K562 (cell line): ENCODE measurements at regions not wholly inside any gene's neighbourhood (a gene's known extent, or its start where the extent isn't known, plus 50 kb on each side); places are given as distances from the start of the nearest gene placed in this dataset.

Experiments used
- ATAC-seq: fragments of 200-7000 bp; cut with Tn5 transposase; 3 replicates; pipeline ENCODE4 v1.9.1; 2020; ENCODE audit warnings: moderate library complexity
- BruUV-seq: library from RNA; stranded (reverse); fragments of 400-500 nt; replicated peaks from 2 replicates; lab custom pipeline; 2021; lab: Mats Ljungman, UMichigan
- CTCF ChIA-PET: fragments of 300-600 bp; formaldehyde crosslinking; extraction: SDS; loops from one replicate; lab custom pipeline; 2021; ENCODE audit warnings: low intra/inter-chr PET ratio; lab: Yijun Ruan, JAX
- POLR2A ChIA-PET: fragments of 300-600, 350-650 bp; sonication (Branson Sonifier 250); formaldehyde crosslinking; extraction: SDS; loops from one replicate; lab custom pipeline; 2021; ENCODE audit warnings: antibody characterized with exemption, inconsistent platforms; lab: Yijun Ruan, JAX
- DNase-seq, 4 experiments: peaks; one replicate each; pipeline versions ENCODE4 v3.0.0 to v3.0.0-alpha.2; 2011 to 2018; ENCODE audit warnings: low spot score in 3 of 4, mixed read lengths in 3 of 4; ENCODE audit errors: extremely low read depth in 1 of 4
- FAIRE-seq: peaks from 2 replicates; lab custom pipeline; 2011; peaks lifted over from hg19 to GRCh38; lab: Jason Lieb, UNC
- H2AFZ ChIP-seq: 2 replicates; pipeline ENCODE4 v1.6.0; 2011; ENCODE audit warnings: low read depth, low read length, control low read depth, inconsistent platforms
- H3K27ac ChIP-seq: fragments of 200-600 bp; 3 replicates; pipeline ENCODE4 v1.8.0; 2011; ENCODE audit warnings: low read depth, mild to moderate bottlenecking, control low read depth, inconsistent platforms, low read length, moderate library complexity, mixed read lengths; ENCODE audit errors: extremely low read depth
- H3K27me3 ChIP-seq, 2 experiments: fragments of 300-600 bp in 1 of 2; 2 replicates in 1 of 2; 3 replicates in 1 of 2; pipeline versions ENCODE4 v1.6.0 to v1.8.0; 2011; ENCODE audit warnings: inconsistent platforms in 2 of 2, low read length in 2 of 2, mild to moderate bottlenecking in 1 of 2, mixed read lengths in 1 of 2, moderate library complexity in 1 of 2; ENCODE audit not compliant: control insufficient read depth in 2 of 2, insufficient read depth in 2 of 2
- H3K36me3 ChIP-seq: fragments of 300-600 bp; 3 replicates; pipeline ENCODE4 v1.8.0; 2011; ENCODE audit warnings: mild to moderate bottlenecking, low read length, inconsistent platforms; ENCODE audit not compliant: control insufficient read depth, insufficient read depth
- H3K4me1 ChIP-seq, 2 experiments: fragments of 200-600 bp in 1 of 2; replicated peaks in 1 of 2; 2 replicates in 1 of 2; 3 replicates in 1 of 2; pipeline versions ENCODE4 v1.5.1 to v1.8.0; 2011; ENCODE audit warnings: inconsistent platforms in 2 of 2, low read length in 2 of 2, mild to moderate bottlenecking in 1 of 2, mixed read lengths in 1 of 2, moderate library complexity in 1 of 2; ENCODE audit not compliant: control insufficient read depth in 2 of 2, insufficient read depth in 2 of 2
- H3K4me2 ChIP-seq: 2 replicates; pipeline ENCODE4 v1.6.1; 2011; ENCODE audit warnings: low read length, control low read depth, inconsistent platforms, mixed read lengths; ENCODE audit not compliant: insufficient read depth
- H3K4me3 ChIP-seq: fragments of 200-600 bp; sonication (generic), shearing (Covaris generic); 2 replicates; pipeline ENCODE4 v1.5.1; 2016; ENCODE audit warnings: control low read depth, inconsistent platforms
- H3K79me2 ChIP-seq: fragments of 200-600 bp; 3 replicates; pipeline ENCODE4 v1.8.0; 2011; ENCODE audit warnings: low read length, inconsistent platforms; ENCODE audit not compliant: control insufficient read depth, insufficient read depth
- H3K9ac ChIP-seq, 2 experiments: 2 replicates each; pipeline versions ENCODE4 v1.6.0 to v1.6.1; 2011; ENCODE audit warnings: low read depth in 2 of 2, low read length in 2 of 2, control low read depth in 1 of 2, inconsistent platforms in 1 of 2, mild to moderate bottlenecking in 1 of 2, mixed read lengths in 1 of 2; ENCODE audit not compliant: insufficient read depth in 1 of 2
- H3K9me1 ChIP-seq: one replicate; pipeline ENCODE4 v1.6.0; 2011; ENCODE audit warnings: inconsistent platforms, mild to moderate bottlenecking, low read length, moderate library complexity; ENCODE audit not compliant: control insufficient read depth, insufficient read depth
- H3K9me3 ChIP-seq: replicated peaks from 2 replicates; pipeline ENCODE4 v1.5.1; 2011; ENCODE audit warnings: low read depth, low read length, inconsistent platforms; ENCODE audit not compliant: control insufficient read depth, insufficient read depth
- H4K20me1 ChIP-seq: replicated peaks from 2 replicates; pipeline ENCODE4 v1.6.1; 2011; ENCODE audit warnings: low read length, inconsistent platforms, mixed read lengths; ENCODE audit not compliant: control insufficient read depth, insufficient read depth
- ARID1B ChIP-seq: fragments of 450-650 bp; IDR thresholded peaks from 2 replicates; pipeline ENCODE4 v1.6.1; 2016; ENCODE audit warnings: antibody characterized with exemption, mild to moderate bottlenecking, inconsistent platforms
- CBFA2T3 ChIP-seq: fragments of 450-650 bp; IDR thresholded peaks from 2 replicates; pipeline ENCODE4 v1.6.1; 2017
- CREM ChIP-seq: IDR thresholded peaks from 2 replicates; pipeline ENCODE4 v1.6.1; 2014; ENCODE audit warnings: antibody characterized with exemption, low read depth
- GATA2 ChIP-seq: sonication (generic); formaldehyde crosslinking; IDR thresholded peaks from 2 replicates; pipeline ENCODE4 v1.4.0; 2020; ENCODE audit warnings: mild to moderate bottlenecking, missing genetic modification reagents
- JUND ChIP-seq, 2 experiments: IDR thresholded peaks; 2 replicates in 1 of 2; 3 replicates in 1 of 2; pipeline ENCODE4 v1.6.1; 2011; ENCODE audit warnings: borderline replicate concordance in 2 of 2, low read depth in 2 of 2, low read length in 2 of 2, improper control_type of control experiment in 1 of 2, missing biosample characterization in 1 of 2, missing genetic modification characterization in 1 of 2, missing genetic modification reagents in 1 of 2
- MYNN ChIP-seq, 2 experiments: sonication (generic); formaldehyde crosslinking in 1 of 2; IDR thresholded peaks; 2 replicates each; pipeline versions ENCODE4 v1.5.0 to v1.6.1; 2016 to 2020; ENCODE audit warnings: antibody characterized with exemption in 1 of 2, missing genetic modification reagents in 1 of 2
- SMARCC2 ChIP-seq: fragments of 450-650 bp; IDR thresholded peaks from 2 replicates; pipeline ENCODE4 v1.6.1; 2017; ENCODE audit warnings: antibody characterized with exemption, moderate library complexity, mild to moderate bottlenecking, low read depth
- TARDBP ChIP-seq: fragments of 450-650 bp; IDR thresholded peaks from 2 replicates; pipeline ENCODE4 v1.6.1; 2016
- THRAP3 ChIP-seq: fragments of 450-650 bp; IDR thresholded peaks from 2 replicates; pipeline ENCODE4 v1.6.1; 2016; ENCODE audit warnings: mild to moderate bottlenecking, inconsistent platforms, borderline replicate concordance
- ZFP36 ChIP-seq: fragments of 150-350 bp; IDR thresholded peaks from 2 replicates; pipeline ENCODE4 v1.6.1; 2018; ENCODE audit warnings: low read length, low read depth; ENCODE audit not compliant: partially characterized antibody
- ZNF217 ChIP-seq: sonication (generic); formaldehyde crosslinking; IDR thresholded peaks from 2 replicates; pipeline ENCODE4 v1.8.0; 2022; ENCODE audit warnings: mild to moderate bottlenecking, missing genetic modification reagents
- ZNF354B ChIP-seq: fragments of 250-450 bp; sonication (Bioruptor Pico); IDR thresholded peaks from 2 replicates; pipeline ENCODE4 v1.4.0; 2020
- ZNF830 ChIP-seq: fragments of 250-450 bp; sonication (Bioruptor Pico); IDR thresholded peaks from 2 replicates; pipeline ENCODE4 v1.5.0; 2021; ENCODE audit warnings: mild to moderate bottlenecking
- WGBS: fragments of 100-300 bp; shearing (Covaris generic); methylation state at CpG from one replicate; pipeline ENCODE4 v1.1.6; 2016; ENCODE audit warnings: low coverage, mixed read lengths; ENCODE audit not compliant: insufficient coverage; ENCODE audit errors: missing lambda C conversion rate; 5-methylcytosine and 5-hydroxymethylcytosine counted together
- in situ Hi-C: fragments of 300-500 bp; cut with MboI; formaldehyde crosslinking; loops from 4 replicates; pipeline ENCODE4 v1.15.0; 2018; ENCODE audit warnings: inconsistent platforms, mixed read lengths
- intact Hi-C: fragments of 100-400 bp; cut with micrococcal nuclease; formaldehyde crosslinking; loops from 2 replicates; pipeline ENCODE4 v1.14.2; 2022
- TF ChIP-seq, protein P1 (sequence below): sonication (generic); formaldehyde crosslinking; IDR thresholded peaks from 2 replicates; pipeline ENCODE4 v1.8.1; 2023; ENCODE audit warnings: mild to moderate bottlenecking, missing genetic modification reagents
- TF ChIP-seq, protein P2 (sequence below): sonication (generic); formaldehyde crosslinking; IDR thresholded peaks from 2 replicates; pipeline ENCODE4 v1.8.1; 2023; ENCODE audit warnings: mild to moderate bottlenecking, missing genetic modification reagents
- TF ChIP-seq, protein P3 (sequence below), 3 experiments: fragments of 200-800 bp in 1 of 3; sonication (Bioruptor generic) in 1 of 3; sonication (generic) in 1 of 3; formaldehyde crosslinking in 1 of 3; IDR thresholded peaks; 2 replicates each; pipeline versions ENCODE4 v1.6.1 to v1.8.0; 2016 to 2022; ENCODE audit warnings: mild to moderate bottlenecking in 2 of 3, missing compliant biosample characterization in 2 of 3, missing genetic modification characterization in 2 of 3, missing genetic modification reagents in 1 of 3

GRCh38 chr1:201713086-201713810 lies 115.7 kb upstream of the IPO9 start:
- peak; percentile 22 for ATAC-seq
- H3K9me3 ChIP-seq = no peaks in the 10 kb centered on the region
- H4K20me1 ChIP-seq = 0 out of 2 replicates have a peak, but pooled peaks cover 6% of the 10 kb centered on the region
- in situ Hi-C loops (loop anchor here (5.0 kb wide), 1 partner anchor 74 kb away; no protein-coding TSS in a partner anchor), intact Hi-C loops (loop anchor here (10.0 kb wide), 1 partner anchor 262 kb away; no protein-coding TSS in a partner anchor)
- ChIA-PET CTCF (interaction anchor here (7.1 kb wide), 1 partner anchor 81 kb away, joined by 73 read pairs; no protein-coding TSS in a partner anchor), POLR2A (interaction anchor here (0.5 to 5.8 kb wide), 8 partner anchors 9 to 183 kb away, joined by 3 to 15 read pairs (median 3); no protein-coding TSS in a partner anchor)
- no TSS peak for BruUV-seq
- DNase-seq = peak in 1 of 4 experiments; percentile 61
- no peak overlapping the region for H3K4me3 ChIP-seq
- WGBS = 42% methylated on average over 3 of the region's 3 CpGs
- peak overlapping the region; percentile 0; the same call in 1 of the 2 replicates for H3K4me2 ChIP-seq
- peaks cover 0 to 2% of the 10 kb centered on the region in 2 experiments; a peak in 1 of 5 replicates for H3K27me3 ChIP-seq
- H3K9me1 ChIP-seq = no peaks in the 10 kb centered on the region
- FAIRE-seq = no peak
- H2AFZ ChIP-seq = peak overlapping the region; percentile 36; the same call in 1 of the 2 replicates
- H3K27ac ChIP-seq = peak overlapping the region; percentile 58; the same call in 2 of the 3 replicates
- H3K4me1 ChIP-seq = peaks cover 14 to 22% of the 10 kb centered on the region in 2 experiments
- no peaks in the 10 kb centered on the region for H3K79me2 ChIP-seq
- H3K36me3 ChIP-seq = peaks cover 13% of the 10 kb centered on the region; the same call in 1 of the 3 replicates
- peak overlapping the region in 1 of 2 experiments; percentile 1; a peak in 1 of 4 replicates for H3K9ac ChIP-seq
- no peak for TF ChIP-seq TARDBP
- 0 out of 2 replicates have a peak, but pooled peaks have one; percentile 17 for TF ChIP-seq SMARCC2
- TF ChIP-seq ARID1B = peak; percentile 68; the same call in 1 of the 2 replicates
- 0 out of 2 replicates have a peak, but pooled peaks have one; percentile 32 for TF ChIP-seq GATA2 (CRISPR knock-in tag)
- TF ChIP-seq CBFA2T3 = peak; percentile 14; the same call in 1 of the 2 replicates
- TF ChIP-seq ZNF217 (CRISPR knock-in tag) = no peak
- peak; percentile 91 for TF ChIP-seq JUND (IDR thresholded peaks at IDR 0.05; ENCODE audit: borderline replicate concordance, low read depth, low read length)
- peak; percentile 90 for TF ChIP-seq JUND (tag; IDR thresholded peaks at IDR 0.05; ENCODE audit: borderline replicate concordance, low read depth, low read length)
- no peak for TF ChIP-seq ZNF830
- TF ChIP-seq CREM = 0 out of 2 replicates have a peak, but pooled peaks have one; percentile 9
- TF ChIP-seq, protein P1, sequence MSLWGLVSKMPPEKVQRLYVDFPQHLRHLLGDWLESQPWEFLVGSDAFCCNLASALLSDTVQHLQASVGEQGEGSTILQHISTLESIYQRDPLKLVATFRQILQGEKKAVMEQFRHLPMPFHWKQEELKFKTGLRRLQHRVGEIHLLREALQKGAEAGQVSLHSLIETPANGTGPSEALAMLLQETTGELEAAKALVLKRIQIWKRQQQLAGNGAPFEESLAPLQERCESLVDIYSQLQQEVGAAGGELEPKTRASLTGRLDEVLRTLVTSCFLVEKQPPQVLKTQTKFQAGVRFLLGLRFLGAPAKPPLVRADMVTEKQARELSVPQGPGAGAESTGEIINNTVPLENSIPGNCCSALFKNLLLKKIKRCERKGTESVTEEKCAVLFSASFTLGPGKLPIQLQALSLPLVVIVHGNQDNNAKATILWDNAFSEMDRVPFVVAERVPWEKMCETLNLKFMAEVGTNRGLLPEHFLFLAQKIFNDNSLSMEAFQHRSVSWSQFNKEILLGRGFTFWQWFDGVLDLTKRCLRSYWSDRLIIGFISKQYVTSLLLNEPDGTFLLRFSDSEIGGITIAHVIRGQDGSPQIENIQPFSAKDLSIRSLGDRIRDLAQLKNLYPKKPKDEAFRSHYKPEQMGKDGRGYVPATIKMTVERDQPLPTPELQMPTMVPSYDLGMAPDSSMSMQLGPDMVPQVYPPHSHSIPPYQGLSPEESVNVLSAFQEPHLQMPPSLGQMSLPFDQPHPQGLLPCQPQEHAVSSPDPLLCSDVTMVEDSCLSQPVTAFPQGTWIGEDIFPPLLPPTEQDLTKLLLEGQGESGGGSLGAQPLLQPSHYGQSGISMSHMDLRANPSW = 0 out of 2 replicates have a peak, but pooled peaks have one; percentile 56
- TF ChIP-seq, protein P2, sequence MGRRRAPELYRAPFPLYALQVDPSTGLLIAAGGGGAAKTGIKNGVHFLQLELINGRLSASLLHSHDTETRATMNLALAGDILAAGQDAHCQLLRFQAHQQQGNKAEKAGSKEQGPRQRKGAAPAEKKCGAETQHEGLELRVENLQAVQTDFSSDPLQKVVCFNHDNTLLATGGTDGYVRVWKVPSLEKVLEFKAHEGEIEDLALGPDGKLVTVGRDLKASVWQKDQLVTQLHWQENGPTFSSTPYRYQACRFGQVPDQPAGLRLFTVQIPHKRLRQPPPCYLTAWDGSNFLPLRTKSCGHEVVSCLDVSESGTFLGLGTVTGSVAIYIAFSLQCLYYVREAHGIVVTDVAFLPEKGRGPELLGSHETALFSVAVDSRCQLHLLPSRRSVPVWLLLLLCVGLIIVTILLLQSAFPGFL (CRISPR knock-in tag) = no peak
- no peak for TF ChIP-seq ZFP36
- TF ChIP-seq, protein P3, sequence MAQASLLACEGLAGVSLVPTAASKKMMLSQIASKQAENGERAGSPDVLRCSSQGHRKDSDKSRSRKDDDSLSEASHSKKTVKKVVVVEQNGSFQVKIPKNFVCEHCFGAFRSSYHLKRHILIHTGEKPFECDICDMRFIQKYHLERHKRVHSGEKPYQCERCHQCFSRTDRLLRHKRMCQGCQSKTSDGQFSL (CRISPR knock-in tag; IDR thresholded peaks at IDR 0.05) = peak; percentile 71; the same call in 1 of the 2 replicates
- TF ChIP-seq, protein P3 (tag; IDR thresholded peaks at IDR 0.05) = no peak
- TF ChIP-seq MYNN (IDR thresholded peaks at IDR 0.05) = no peak
- TF ChIP-seq MYNN (CRISPR knock-in tag; IDR thresholded peaks at IDR 0.05) = no peak
- no peak for TF ChIP-seq THRAP3
- TF ChIP-seq ZNF354B = no peak
